Calu3 (cell line): ENCODE measurements at regions not wholly inside any gene's neighbourhood (a gene's known extent, or its start where the extent isn't known, plus 50 kb on each side); places are given as distances from the start of the nearest gene placed in this dataset.

Experiments used
- BruUV-seq: library from RNA; stranded (reverse); fragments of 400-500 nt; replicated peaks from 2 replicates; lab custom pipeline; 2021; lab: Mats Ljungman, UMichigan
- CTCF ChIA-PET: fragments of 300-600 bp; sonication (Branson Sonifier 250); formaldehyde crosslinking; loops from one replicate; lab custom pipeline; 2022; ENCODE audit warnings: antibody characterized with exemption; lab: Charles Lee
- DNase-seq: peaks from one replicate; pipeline ENCODE4 v3.0.0; 2022
- H3K27ac Mint-ChIP-seq: one replicate; pipeline ENCODE4 v1.8.0; 2022; ENCODE audit warnings: mixed read lengths; ENCODE audit not compliant: unreplicated experiment
- H3K27me3 Mint-ChIP-seq: one replicate; pipeline ENCODE4 v1.8.0; 2022; ENCODE audit warnings: mixed read lengths; ENCODE audit not compliant: unreplicated experiment
- H3K36me3 Mint-ChIP-seq: one replicate; pipeline ENCODE4 v1.8.0; 2022; ENCODE audit warnings: mild to moderate bottlenecking, moderate library complexity, mixed read lengths; ENCODE audit not compliant: insufficient read depth, unreplicated experiment
- H3K4me1 Mint-ChIP-seq: one replicate; pipeline ENCODE4 v1.8.0; 2022; ENCODE audit warnings: mild to moderate bottlenecking, low read depth, mixed read lengths; ENCODE audit not compliant: unreplicated experiment
- H3K4me3 Mint-ChIP-seq: one replicate; pipeline ENCODE4 v1.8.0; 2022; ENCODE audit warnings: mild to moderate bottlenecking, low read depth, moderate library complexity, mixed read lengths; ENCODE audit not compliant: unreplicated experiment
- H3K9me3 Mint-ChIP-seq: one replicate; pipeline ENCODE4 v1.8.0; 2022; ENCODE audit warnings: low read depth, mixed read lengths; ENCODE audit not compliant: unreplicated experiment
- CTCF ChIP-seq: fragments of 200-600 bp; IDR thresholded peaks from one replicate; pipeline ENCODE4 v1.8.0; 2022; ENCODE audit warnings: antibody characterized with exemption; ENCODE audit not compliant: unreplicated experiment
- intact Hi-C: fragments of 100-400 bp; cut with micrococcal nuclease; formaldehyde crosslinking; loops from one replicate; pipeline ENCODE4 v1.10.0; 2022; ENCODE audit not compliant: unreplicated experiment

GRCh38 chr22:48950151-48950915 is 877.3 kb downstream of the BRD1 start:
- TF ChIP-seq CTCF, result no peak
- no peaks in the 10 kb centered on the region for H3K4me1 Mint-ChIP-seq
- H3K9me3 Mint-ChIP-seq, result peaks cover 10% of the 10 kb centered on the region
- intact Hi-C loops, result no loop called here
- no peaks in the 10 kb centered on the region for H3K36me3 Mint-ChIP-seq
- no peak overlapping the region for H3K4me3 Mint-ChIP-seq
- CTCF ChIA-PET, result no interaction called here
- no peak overlapping the region for H3K27ac Mint-ChIP-seq
- BruUV-seq, result no TSS peak
- DNase-seq, result no peak
- H3K27me3 Mint-ChIP-seq, result no peaks in the 10 kb centered on the region

GRCh38 chr22:48949375-48950149 is 878.1 kb downstream of the BRD1 start:
- CTCF ChIA-PET, result no interaction called here
- Mint-ChIP-seq H3K4me1 (no peaks in the 10 kb centered on the region), H3K27ac (no peak overlapping the region), H3K27me3 (no peaks in the 10 kb centered on the region), H3K4me3 (no peak overlapping the region), H3K9me3 (peaks cover 12% of the 10 kb centered on the region), H3K36me3 (no peaks in the 10 kb centered on the region)
- intact Hi-C loops, result no loop called here
- DNase-seq, result no peak
- no TSS peak for BruUV-seq
- no peak for TF ChIP-seq CTCF

- no peak overlapping the region for H3K4me3 Mint-ChIP-seq
- intact Hi-C loops, result no loop called here
- peaks cover 12% of the 10 kb centered on the region for H3K9me3 Mint-ChIP-seq
- TF ChIP-seq CTCF, result no peak
- H3K27me3 Mint-ChIP-seq, result no peaks in the 10 kb centered on the region
- DNase-seq, result no peak
- CTCF ChIA-PET, result no interaction called here
- no peak overlapping the region for H3K27ac Mint-ChIP-seq
- BruUV-seq, result no TSS peak
- H3K36me3 Mint-ChIP-seq, result no peaks in the 10 kb centered on the region
- H3K4me1 Mint-ChIP-seq, result no peaks in the 10 kb centered on the region
These were observed 879.0 kb downstream of the BRD1 start for GRCh38 chr22:48948575-48949170.

- no peaks in the 10 kb centered on the region for H3K36me3 Mint-ChIP-seq
- no peak for DNase-seq
- CTCF ChIA-PET, result no interaction called here
- TF ChIP-seq CTCF, result no peak
- no peaks in the 10 kb centered on the region for H3K27me3 Mint-ChIP-seq
- H3K9me3 Mint-ChIP-seq, result peaks cover 14% of the 10 kb centered on the region
- H3K27ac Mint-ChIP-seq, result no peak overlapping the region
- intact Hi-C loops, result no loop called here
- H3K4me1 Mint-ChIP-seq, result no peaks in the 10 kb centered on the region
- BruUV-seq, result no TSS peak
- H3K4me3 Mint-ChIP-seq, result no peak overlapping the region
These were observed 880.0 kb downstream of the BRD1 start for GRCh38 chr22:48947636-48948035.
